ENCODE measurements at regions not wholly inside any gene's neighbourhood (a gene's known extent, or its start where the extent isn't known, plus 50 kb on each side); places are given as distances from the start of the nearest gene placed in this dataset.

DNA sequence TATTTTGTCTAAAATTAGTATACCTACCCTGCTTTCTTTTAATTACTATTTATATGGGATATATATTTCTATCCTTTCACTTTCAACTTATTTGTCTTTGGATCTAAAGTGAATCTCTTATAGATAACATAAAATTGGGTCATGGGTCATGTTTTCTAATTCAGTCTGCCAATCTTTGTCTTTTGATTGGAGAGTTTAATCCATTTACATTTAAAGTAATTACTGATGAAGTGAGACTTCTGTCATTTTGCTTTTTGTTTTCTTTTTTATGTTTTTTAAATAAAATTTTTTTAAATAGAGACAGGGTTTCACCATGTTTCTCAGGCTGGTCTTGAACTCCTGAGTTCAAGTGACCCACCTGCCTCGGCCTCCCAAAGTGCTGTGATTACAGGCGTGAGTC lies 50.5 kb upstream of the PRDM1 start:
- DNase-seq: no peak

- DNase-seq: no peak
Measured at GRCh38 chr6:106033806-106034205, 52.3 kb upstream of the PRDM1 start.

GRCh38 chr6:106027758-106028157 lies 58.4 kb upstream of the PRDM1 start:
- DNase-seq: no peak

DNA sequence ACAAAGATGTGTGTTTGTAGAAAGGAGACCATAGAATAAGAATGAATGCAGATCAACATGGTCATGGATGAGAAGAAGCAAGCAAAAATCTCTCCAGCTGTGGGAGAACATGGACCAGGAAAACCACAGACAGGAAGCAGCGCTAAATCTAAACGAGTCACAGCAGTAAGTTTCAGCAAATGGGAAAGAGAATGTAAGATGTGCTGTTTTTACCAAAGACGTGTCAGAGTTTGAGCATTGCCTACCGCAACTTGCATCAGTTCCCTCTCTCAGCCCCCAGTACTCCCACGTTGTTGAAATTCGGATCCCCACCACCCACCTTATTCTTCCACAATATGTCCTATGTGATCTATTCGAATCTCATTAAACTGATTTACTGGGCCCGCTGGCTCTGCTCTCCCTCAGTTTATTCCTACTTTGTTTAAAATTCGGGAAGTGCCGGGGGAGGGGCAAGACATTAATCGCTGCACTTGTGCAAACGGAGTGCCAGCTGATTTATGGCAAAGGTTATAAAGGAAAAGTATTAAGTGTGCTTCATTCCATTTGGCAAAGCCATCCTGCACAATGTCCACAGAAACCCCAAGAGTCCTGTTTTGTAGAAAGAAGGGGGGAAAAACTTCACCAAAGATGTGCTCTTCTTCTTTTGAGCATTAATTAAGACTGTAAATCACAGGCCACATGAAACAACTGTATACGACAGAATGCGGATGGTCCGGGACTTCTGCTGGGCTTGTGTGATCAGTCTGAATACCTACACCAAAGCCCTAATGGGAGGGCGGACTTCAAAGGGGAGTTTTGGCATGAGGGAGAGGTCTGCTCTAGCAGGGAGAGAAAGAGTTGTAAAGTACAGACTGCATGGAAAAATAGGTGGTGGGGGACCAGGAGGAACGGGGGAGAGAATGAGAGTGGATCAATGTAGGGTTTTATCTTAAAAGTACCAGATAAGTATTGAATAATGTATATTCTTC lies 59.1 kb upstream of the PRDM1 start:
- DNase-seq: no peak

GRCh38 chr6:106025655-106026054 lies 60.5 kb upstream of the PRDM1 start:
- no peak for DNase-seq

GRCh38 chr6:106022801-106023200 lies 63.3 kb upstream of the PRDM1 start:
- DNase-seq: no peak

GRCh38 chr6:106017454-106017853 lies 68.7 kb upstream of the PRDM1 start:
- DNase-seq: no peak

- DNase-seq: no peak
Measured at GRCh38 chr6:106014955-106015354, 71.2 kb upstream of the PRDM1 start.

DNA sequence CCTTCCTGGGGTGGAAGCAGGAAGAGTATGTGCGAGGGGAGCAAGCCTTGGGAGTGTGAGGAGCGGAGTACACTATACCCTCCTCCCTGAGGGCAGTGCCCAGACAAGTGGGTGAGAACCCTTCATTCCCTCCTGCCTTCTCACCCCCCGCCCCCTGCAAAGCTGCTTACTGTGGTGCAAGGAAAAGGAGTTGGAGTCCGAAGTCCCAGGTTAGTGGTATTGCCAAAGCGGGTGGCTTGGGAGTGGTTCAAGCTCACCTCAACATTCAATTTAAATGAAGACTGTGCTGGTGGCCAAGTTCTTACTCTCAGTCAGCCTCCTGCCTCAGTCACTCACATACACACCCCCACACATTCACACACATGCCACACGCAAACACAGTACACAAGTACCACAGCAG lies 74.7 kb upstream of the PRDM1 start:
- DNase-seq: no peak

- DNase-seq: no peak
Measured at GRCh38 chr6:106005954-106006353, 80.2 kb upstream of the PRDM1 start.

DNA sequence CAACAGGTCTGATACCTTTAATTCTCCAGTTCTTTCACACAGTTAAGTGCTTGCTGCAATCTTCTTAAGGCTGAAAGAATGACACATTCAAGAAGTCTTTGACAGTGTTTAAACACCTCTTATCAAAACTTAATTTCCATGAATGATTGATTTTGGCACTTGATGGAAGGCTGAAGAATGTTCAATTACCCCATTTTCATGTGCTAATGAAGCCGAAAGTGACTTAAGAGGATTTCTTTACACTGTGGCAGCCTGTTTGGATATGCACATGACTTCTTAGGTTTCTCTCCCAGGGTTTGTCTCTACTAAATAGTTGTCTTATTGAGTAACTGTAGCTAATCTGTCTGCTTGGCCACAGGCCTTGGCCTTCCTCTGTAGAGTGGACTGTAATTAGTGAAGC lies 81.1 kb upstream of the PRDM1 start:
- DNase-seq: no peak

GRCh38 chr6:106003268-106003987 lies 82.7 kb upstream of the PRDM1 start:
- DNase-seq: no peak

GRCh38 chr6:106002005-106002404 lies 84.1 kb upstream of the PRDM1 start:
- DNase-seq: no peak

GRCh38 chr6:106000935-106001334 lies 85.2 kb upstream of the PRDM1 start:
- DNase-seq: no peak

DNA sequence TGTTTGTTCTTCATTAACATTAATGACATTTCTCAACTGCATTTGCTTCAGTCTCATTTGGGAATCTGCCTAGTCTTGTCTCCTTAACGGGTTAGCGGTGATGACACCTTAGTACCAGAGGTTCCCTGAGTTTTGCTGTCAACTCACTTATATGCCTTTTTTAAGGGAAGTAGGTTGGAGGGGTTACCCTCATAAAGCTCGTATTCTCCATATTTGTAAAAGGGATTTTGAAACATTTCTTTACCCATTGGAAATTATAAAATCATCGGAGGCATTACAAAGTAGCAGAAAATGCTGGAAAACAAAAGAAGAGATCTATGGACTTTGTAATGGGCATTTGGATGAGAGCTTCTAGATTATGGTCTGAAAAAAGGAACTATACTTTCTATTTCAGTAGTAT lies 88.7 kb upstream of the PRDM1 start:
- DNase-seq: no peak

DNA sequence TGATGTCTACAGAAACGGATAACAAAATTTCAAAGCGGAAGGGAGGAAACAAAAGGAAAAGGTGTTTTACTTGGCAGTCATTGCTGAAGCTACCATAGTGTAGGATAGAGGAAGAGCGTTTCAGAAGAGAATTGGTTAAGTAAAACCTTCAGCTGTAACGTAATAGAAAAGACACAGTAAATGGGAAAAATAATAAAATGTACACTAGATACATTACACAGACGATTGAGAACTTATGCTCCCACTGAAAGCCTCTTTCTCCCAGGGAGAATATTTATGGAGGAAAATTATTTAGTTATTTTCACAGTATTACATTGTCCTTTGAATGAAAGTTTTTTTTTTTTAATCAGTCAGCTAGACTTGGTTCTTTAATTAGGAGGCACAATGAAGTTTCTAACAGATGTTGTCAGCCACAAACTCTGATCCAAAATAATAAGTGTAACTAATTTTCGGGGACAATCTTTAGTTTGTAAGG lies 90.7 kb upstream of the PRDM1 start:
- no peak for DNase-seq

GRCh38 chr6:105994591-105995390 lies 91.3 kb upstream of the PRDM1 start:
- DNase-seq: peak; percentile 49

- no peak for DNase-seq
Measured at GRCh38 chr6:105994118-105994590, 92.0 kb upstream of the PRDM1 start.

GRCh38 chr6:105993341-105994117 lies 92.6 kb upstream of the PRDM1 start:
- DNase-seq: no peak

DNA sequence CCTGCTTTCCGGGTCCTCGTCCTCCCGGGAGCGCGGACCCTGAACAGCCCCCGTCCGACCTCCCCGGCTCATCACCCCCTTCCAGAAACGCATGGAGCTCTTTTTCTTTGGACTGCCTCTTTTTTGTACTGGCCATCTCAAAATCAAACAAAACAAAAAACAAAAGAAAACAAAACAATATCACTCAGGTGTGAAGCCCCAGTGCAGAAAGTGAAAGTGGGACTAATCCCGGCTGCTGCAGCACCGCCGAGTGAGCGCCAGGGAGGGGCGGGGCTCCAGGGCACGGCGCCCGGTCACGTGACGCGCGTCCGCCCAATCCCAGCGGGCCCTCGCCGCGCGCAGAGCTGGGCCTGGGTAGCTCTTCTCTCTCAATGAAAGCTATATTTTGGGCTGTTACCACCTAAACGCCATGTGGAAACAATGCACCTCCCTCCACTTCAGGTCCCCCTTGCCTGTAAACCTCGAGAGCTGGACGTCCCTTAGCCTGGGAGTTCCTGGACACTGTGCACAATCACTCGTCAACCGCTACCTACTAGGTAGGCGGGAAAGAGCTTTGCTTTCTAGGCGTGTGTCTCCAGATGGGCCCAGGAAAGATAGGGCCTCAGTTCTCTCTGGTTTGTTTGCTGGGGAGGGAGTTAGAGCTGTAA lies 93.7 kb upstream of the PRDM1 start:
- peak; percentile 27 for DNase-seq

- no peak for DNase-seq
Measured at GRCh38 chr6:105991561-105992314, 94.4 kb upstream of the PRDM1 start.

All from GOT3 (cell line).